ENCODE measurements at regions not wholly inside any gene's neighbourhood (a gene's known extent, or its start where the extent isn't known, plus 50 kb on each side); places are given as distances from the start of the nearest gene placed in this dataset.

DNA sequence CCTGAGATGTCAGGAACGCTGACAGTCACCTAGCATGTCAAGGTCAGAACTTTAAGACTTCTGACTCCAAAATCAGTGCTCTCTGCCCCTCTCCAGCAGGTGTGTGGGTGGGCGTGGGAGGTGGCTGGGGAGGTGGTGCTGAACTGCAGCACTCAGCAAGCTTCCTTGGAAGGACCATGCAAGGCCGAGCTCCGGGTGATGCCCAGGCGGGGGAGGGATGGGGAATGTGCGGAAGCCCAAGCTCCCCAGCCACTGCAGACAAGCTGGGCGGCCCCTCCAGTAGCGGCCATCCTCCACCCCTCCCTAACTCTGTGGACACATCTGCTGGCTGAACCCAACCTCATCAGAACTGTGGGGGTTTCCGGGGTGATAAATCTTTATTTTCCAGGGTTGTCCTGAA is 296.6 kb downstream of the TLE3 start:
- H2AFZ ChIP-seq (ENCODE audit: control insufficient read depth, low read length): no peak overlapping the region
- no peaks in the 10 kb centered on the region for H4K20me1 ChIP-seq (ENCODE audit: control insufficient read depth, extremely low read depth, insufficient read depth, low read length)
- H3K9ac ChIP-seq (ENCODE audit: control insufficient read depth, extremely low read depth, insufficient read depth, low read length): no peak overlapping the region
- H3K4me2 ChIP-seq (ENCODE audit: control insufficient read depth, extremely low read depth, insufficient read depth, low read depth, low read length): no peak overlapping the region
- no peaks in the 10 kb centered on the region for H3K9me3 ChIP-seq (ENCODE audit: control insufficient read depth, low read depth, low read length)
- no peaks in the 10 kb centered on the region for H3K79me2 ChIP-seq (ENCODE audit: control insufficient read depth, insufficient read depth, low read length)
- DNase-seq (ENCODE audit: low read depth, low spot score) (no peak), FAIRE-seq (no peak)
- H3K27ac ChIP-seq (ENCODE audit: control insufficient read depth, insufficient read depth, low read length): no peak overlapping the region
- dilution Hi-C loops (cut with MboI; ENCODE audit: extremely low pct_ligation_motif_present, low sequenced_read_pairs): no loop called here
- TF ChIP-seq EZH2 (IDR thresholded peaks at IDR 0.05; ENCODE audit: low read length) (no peak), CTCF (optimal IDR thresholded peaks at IDR 0.05 in 1 of 3, IDR thresholded peaks at IDR 0.05 in 1 of 3, conservative IDR thresholded peaks at IDR 0.05 in 1 of 3; ENCODE audit: extremely low read depth in 1 of 3, insufficient read depth in 2 of 3, low read length in 3 of 3) (no peak)
- no peaks in the 10 kb centered on the region for H3K9me1 ChIP-seq (ENCODE audit: control insufficient read depth, extremely low read depth, insufficient read depth, low read length)
- no peaks in the 10 kb centered on the region for H3K36me3 ChIP-seq (ENCODE audit: control insufficient read depth in 2 of 2, extremely low read depth in 1 of 2, insufficient read depth in 2 of 2, low read length in 2 of 2)
- peaks cover 4% of the 10 kb centered on the region for H3K4me1 ChIP-seq (ENCODE audit: control insufficient read depth, extremely low read depth, insufficient read depth, low read length)
- no peak overlapping the region for H3K4me3 ChIP-seq (ENCODE audit: control insufficient read depth in 2 of 3, extremely low read depth in 1 of 3, insufficient read depth in 2 of 3, low read depth in 1 of 3, low read length in 3 of 3)
- peaks cover 15% of the 10 kb centered on the region for H3K27me3 ChIP-seq (ENCODE audit: control insufficient read depth, extremely low read depth, insufficient read depth, low read length)

DNA sequence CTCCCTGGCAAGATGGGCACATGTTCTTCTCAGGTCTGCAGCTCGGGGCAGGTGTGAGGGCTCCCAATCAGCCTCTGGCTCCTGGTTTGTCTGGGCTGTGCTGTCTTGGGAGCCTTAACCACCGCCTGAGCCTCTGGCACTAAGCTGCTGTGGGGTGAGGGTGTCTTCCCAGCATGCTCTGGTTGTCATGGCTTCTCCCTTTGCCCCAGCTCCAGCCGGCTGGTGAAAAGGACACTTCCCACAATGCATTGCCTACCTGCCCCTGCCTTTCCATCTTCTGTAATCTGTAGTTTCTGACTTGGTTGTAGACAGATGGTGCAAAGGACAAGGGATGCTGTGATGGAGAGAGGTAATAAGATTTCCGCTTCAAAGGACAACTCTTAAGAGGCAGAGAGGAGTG is 295.3 kb downstream of the TLE3 start:
- TF ChIP-seq EZH2 (IDR thresholded peaks at IDR 0.05; ENCODE audit: low read length): no peak
- TF ChIP-seq CTCF (optimal IDR thresholded peaks at IDR 0.05 in 1 of 3, IDR thresholded peaks at IDR 0.05 in 1 of 3, conservative IDR thresholded peaks at IDR 0.05 in 1 of 3; ENCODE audit: extremely low read depth in 1 of 3, insufficient read depth in 2 of 3, low read length in 3 of 3): no peak
- H3K9me3 ChIP-seq (ENCODE audit: control insufficient read depth, low read depth, low read length): no peaks in the 10 kb centered on the region
- no peak overlapping the region for H3K4me2 ChIP-seq (ENCODE audit: control insufficient read depth, extremely low read depth, insufficient read depth, low read depth, low read length)
- H3K4me1 ChIP-seq (ENCODE audit: control insufficient read depth, extremely low read depth, insufficient read depth, low read length): peaks cover 4% of the 10 kb centered on the region
- no peaks in the 10 kb centered on the region for H3K79me2 ChIP-seq (ENCODE audit: control insufficient read depth, insufficient read depth, low read length)
- no peaks in the 10 kb centered on the region for H3K36me3 ChIP-seq (ENCODE audit: control insufficient read depth in 2 of 2, extremely low read depth in 1 of 2, insufficient read depth in 2 of 2, low read length in 2 of 2)
- H3K9me1 ChIP-seq (ENCODE audit: control insufficient read depth, extremely low read depth, insufficient read depth, low read length): no peaks in the 10 kb centered on the region
- H3K27me3 ChIP-seq (ENCODE audit: control insufficient read depth, extremely low read depth, insufficient read depth, low read length): peaks cover 18% of the 10 kb centered on the region
- H3K9ac ChIP-seq (ENCODE audit: control insufficient read depth, extremely low read depth, insufficient read depth, low read length): no peak overlapping the region
- FAIRE-seq (no peak), DNase-seq (ENCODE audit: low read depth, low spot score) (no peak)
- no peak overlapping the region for H3K4me3 ChIP-seq (ENCODE audit: control insufficient read depth in 2 of 3, extremely low read depth in 1 of 3, insufficient read depth in 2 of 3, low read depth in 1 of 3, low read length in 3 of 3)
- H2AFZ ChIP-seq (ENCODE audit: control insufficient read depth, low read length): no peak overlapping the region
- H3K27ac ChIP-seq (ENCODE audit: control insufficient read depth, insufficient read depth, low read length): no peak overlapping the region
- dilution Hi-C loops (cut with MboI; ENCODE audit: extremely low pct_ligation_motif_present, low sequenced_read_pairs): no loop called here
- H4K20me1 ChIP-seq (ENCODE audit: control insufficient read depth, extremely low read depth, insufficient read depth, low read length): no peaks in the 10 kb centered on the region

All from keratinocyte (primary cell).